GM12878 (cell line): ENCODE measurements at regions not wholly inside any gene's neighbourhood (a gene's known extent, or its start where the extent isn't known, plus 50 kb on each side); places are given as distances from the start of the nearest gene placed in this dataset.

ENCODE experiments used
- ATAC-seq: fragments of 200-7000 bp; cut with Tn5 transposase; 3 replicates; pipeline ENCODE4 v1.9.1; 2020; ENCODE audit warnings: mild to moderate bottlenecking, moderate library complexity
- BruUV-seq: library from RNA; stranded (reverse); fragments of 400-500 nt; replicated peaks from 2 replicates; lab custom pipeline; 2021; lab: Mats Ljungman, UMichigan
- CTCF ChIA-PET: fragments of 300-600 bp; sonication (Branson Sonifier 250); formaldehyde crosslinking; extraction: SDS; loops from one replicate; lab custom pipeline; 2021; ENCODE audit warnings: inconsistent platforms; lab: Yijun Ruan, JAX
- POLR2A ChIA-PET: fragments of 350-600 bp; formaldehyde crosslinking; extraction: SDS; loops from one replicate; lab custom pipeline; 2021; ENCODE audit warnings: inconsistent platforms; lab: Charles Lee
- RAD21 ChIA-PET: fragments of 300-600 bp; sonication (Branson Sonifier 250); formaldehyde crosslinking; loops from one replicate; lab custom pipeline; 2023; ENCODE audit warnings: antibody characterized with exemption; ENCODE audit not compliant: unreplicated experiment; lab: Charles Lee
- SMC1A ChIA-PET: fragments of 300-600 bp; sonication (Branson Sonifier 250); formaldehyde crosslinking; loops from one replicate; lab custom pipeline; 2023; ENCODE audit not compliant: unreplicated experiment, uncharacterized antibody; lab: Charles Lee
- DNase-seq: peaks from one replicate; pipeline ENCODE4 v3.0.0-alpha.2; 2011; ENCODE audit warnings: low read depth, low spot score
- FAIRE-seq: peaks from 3 replicates; lab custom pipeline; 2011; peaks lifted over from hg19 to GRCh38; lab: Jason Lieb, UNC
- H2AFZ ChIP-seq: 2 replicates; pipeline ENCODE4 v1.6.0; 2011; ENCODE audit warnings: low read depth, low read length, control low read depth; ENCODE audit not compliant: control insufficient read depth
- H3K27ac ChIP-seq: 2 replicates; pipeline ENCODE4 v1.5.1; 2011; ENCODE audit warnings: control low read depth; ENCODE audit not compliant: control insufficient read depth, insufficient read depth
- H3K27me3 ChIP-seq, 2 experiments: replicated peaks in 1 of 2; 2 replicates each; pipeline versions ENCODE4 v1.6.0 to v1.6.1; 2011; ENCODE audit warnings: low read length in 1 of 2; ENCODE audit not compliant: control insufficient read depth in 2 of 2, insufficient read depth in 2 of 2
- H3K36me3 ChIP-seq, 2 experiments: 2 replicates each; pipeline ENCODE4 v1.5.1; 2011; ENCODE audit warnings: low read length in 1 of 2; ENCODE audit not compliant: control insufficient read depth in 2 of 2, insufficient read depth in 2 of 2
- H3K4me1 ChIP-seq: 2 replicates; pipeline ENCODE4 v1.6.1; 2011; ENCODE audit warnings: mild to moderate bottlenecking, low read length, moderate library complexity, mixed read lengths; ENCODE audit not compliant: control insufficient read depth, insufficient read depth
- H3K4me2 ChIP-seq: 2 replicates; pipeline ENCODE4 v1.6.0; 2011; ENCODE audit warnings: control low read depth; ENCODE audit not compliant: control insufficient read depth, insufficient read depth
- H3K4me3 ChIP-seq: fragments of 200-600 bp; sonication (generic); 2 replicates; pipeline ENCODE4 v1.5.1; 2016
- H3K79me2 ChIP-seq: 2 replicates; pipeline ENCODE4 v1.6.0; 2011; ENCODE audit warnings: low read length; ENCODE audit not compliant: control insufficient read depth, insufficient read depth
- H3K9ac ChIP-seq: 2 replicates; pipeline ENCODE4 v1.8.0; 2011; ENCODE audit warnings: low read length, control low read depth, mixed read lengths; ENCODE audit not compliant: control insufficient read depth, insufficient read depth
- H3K9me3 ChIP-seq: replicated peaks from 3 replicates; pipeline ENCODE4 v1.5.1; 2011; ENCODE audit warnings: mild to moderate bottlenecking, low read length; ENCODE audit not compliant: control insufficient read depth, insufficient read depth
- H4K20me1 ChIP-seq: 2 replicates; pipeline ENCODE4 v1.6.0; 2011; ENCODE audit not compliant: control insufficient read depth, insufficient read depth
- CBX3 ChIP-seq: fragments of 200-600 bp; sonication (generic); IDR thresholded peaks from 2 replicates; pipeline ENCODE4 v1.6.1; 2016; ENCODE audit warnings: low read depth, borderline replicate concordance
- HDAC2 ChIP-seq: fragments of 200-600 bp; sonication (generic); IDR thresholded peaks from 2 replicates; pipeline ENCODE4 v1.6.1; 2017
- JUND ChIP-seq: IDR thresholded peaks from 2 replicates; pipeline ENCODE4 v1.6.1; 2012; ENCODE audit warnings: low read depth, mild to moderate bottlenecking, low read length, improper control_type of control experiment, moderate library complexity
- KLF5 ChIP-seq: fragments of 450-650 bp; IDR thresholded peaks from 2 replicates; pipeline ENCODE4 v1.6.1; 2014; ENCODE audit warnings: mild to moderate bottlenecking; ENCODE audit not compliant: partially characterized antibody
- NFIC ChIP-seq: IDR thresholded peaks from 2 replicates; pipeline ENCODE4 v1.6.1; 2012; ENCODE audit warnings: low read depth, mild to moderate bottlenecking, inconsistent platforms, low read length, moderate library complexity
- PAX5 ChIP-seq: IDR thresholded peaks from 2 replicates; pipeline ENCODE4 v1.6.1; 2011; ENCODE audit warnings: low read depth, low read length, borderline replicate concordance
- RBBP5 ChIP-seq: fragments of 200-600 bp; sonication (generic); conservative IDR thresholded peaks from 2 replicates; pipeline ENCODE4 v1.6.1; 2016
- ZSCAN29 ChIP-seq: fragments of 450-650 bp; IDR thresholded peaks from 2 replicates; pipeline ENCODE4 v1.6.1; 2017; ENCODE audit warnings: mild to moderate bottlenecking, moderate library complexity
- WGBS: methylation state at CpG from one replicate; pipeline ENCODE4 v1.1.6; 2016; ENCODE audit warnings: low lambda C conversion rate; ENCODE audit not compliant: insufficient replicate concordance, insufficient coverage; ENCODE audit errors: missing lambda C conversion rate; 5-methylcytosine and 5-hydroxymethylcytosine counted together
- in situ Hi-C: fragments of 300-500 bp; cut with MboI; formaldehyde crosslinking; loops from 9 replicates; pipeline ENCODE4 v1.14.3; 2018; ENCODE audit warnings: mixed read lengths
- intact Hi-C: fragments of 100-400 bp; cut with micrococcal nuclease; formaldehyde crosslinking; loops from one replicate; pipeline ENCODE4 v1.14.2; 2022; ENCODE audit not compliant: unreplicated experiment
- TF ChIP-seq, protein P1 (sequence below): fragments of 450-650 bp; IDR thresholded peaks from 2 replicates; pipeline ENCODE4 v1.6.1; 2017; ENCODE audit warnings: mild to moderate bottlenecking
- TF ChIP-seq, protein P2 (sequence below): IDR thresholded peaks from 2 replicates; pipeline ENCODE4 v1.6.1; 2011; ENCODE audit warnings: low read depth, mild to moderate bottlenecking, low read length, moderate library complexity, borderline replicate concordance; ENCODE audit errors: extremely low read depth
- TF ChIP-seq, protein P3 (sequence below): fragments of 450-650 bp; IDR thresholded peaks from 2 replicates; pipeline ENCODE4 v1.6.1; 2017; ENCODE audit warnings: mild to moderate bottlenecking, low read depth, inconsistent platforms; ENCODE audit not compliant: poor library complexity, severe bottlenecking
- TF ChIP-seq, protein P4 (sequence below): IDR thresholded peaks from 2 replicates; pipeline ENCODE4 v1.6.1; 2012; ENCODE audit warnings: improper control_type of control experiment, low read depth, low read length; ENCODE audit not compliant: insufficient replicate concordance

DNA sequence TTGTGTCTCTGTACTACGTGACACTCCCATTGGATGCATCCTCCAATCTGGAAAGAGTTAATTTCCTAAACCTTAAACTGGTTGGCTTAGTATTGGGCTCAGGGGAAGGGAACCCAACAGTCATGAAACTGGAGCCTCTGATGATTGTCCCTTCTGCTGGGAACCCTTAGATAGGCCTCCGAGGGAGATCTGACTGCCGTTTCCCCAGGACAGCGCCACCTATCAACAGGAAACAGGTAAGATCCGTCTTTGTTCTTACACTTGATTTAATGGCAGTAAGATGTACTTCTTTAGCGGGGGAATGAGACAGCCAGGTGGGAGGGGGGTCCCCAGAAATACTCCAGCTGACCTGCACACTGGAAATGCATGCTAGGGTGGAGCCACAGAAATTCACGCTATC lies 1749.6 kb downstream of the SI start:
- H4K20me1 ChIP-seq = no peaks in the 10 kb centered on the region
- H3K79me2 ChIP-seq = no peaks in the 10 kb centered on the region
- ATAC-seq (peak; percentile 34; the same call in 2 of the 3 replicates), DNase-seq (no peak), FAIRE-seq (no peak)
- no TSS peak for BruUV-seq
- ChIA-PET CTCF (no interaction called here), POLR2A (no interaction called here), SMC1A (no interaction called here), RAD21 (no interaction called here)
- intact Hi-C loops (no loop called here), in situ Hi-C loops (no loop called here)
- no peak overlapping the region for H2AFZ ChIP-seq
- no peak overlapping the region for H3K9ac ChIP-seq
- WGBS = 26% methylated on average over 6 of the region's 7 CpGs
- H3K27me3 ChIP-seq = no peaks in the 10 kb centered on the region
- no peak overlapping the region for H3K27ac ChIP-seq
- H3K9me3 ChIP-seq = no peaks in the 10 kb centered on the region
- no peaks in the 10 kb centered on the region for H3K4me1 ChIP-seq
- H3K4me3 ChIP-seq = no peak overlapping the region
- no peaks in the 10 kb centered on the region for H3K36me3 ChIP-seq
- TF ChIP-seq, protein P1, sequence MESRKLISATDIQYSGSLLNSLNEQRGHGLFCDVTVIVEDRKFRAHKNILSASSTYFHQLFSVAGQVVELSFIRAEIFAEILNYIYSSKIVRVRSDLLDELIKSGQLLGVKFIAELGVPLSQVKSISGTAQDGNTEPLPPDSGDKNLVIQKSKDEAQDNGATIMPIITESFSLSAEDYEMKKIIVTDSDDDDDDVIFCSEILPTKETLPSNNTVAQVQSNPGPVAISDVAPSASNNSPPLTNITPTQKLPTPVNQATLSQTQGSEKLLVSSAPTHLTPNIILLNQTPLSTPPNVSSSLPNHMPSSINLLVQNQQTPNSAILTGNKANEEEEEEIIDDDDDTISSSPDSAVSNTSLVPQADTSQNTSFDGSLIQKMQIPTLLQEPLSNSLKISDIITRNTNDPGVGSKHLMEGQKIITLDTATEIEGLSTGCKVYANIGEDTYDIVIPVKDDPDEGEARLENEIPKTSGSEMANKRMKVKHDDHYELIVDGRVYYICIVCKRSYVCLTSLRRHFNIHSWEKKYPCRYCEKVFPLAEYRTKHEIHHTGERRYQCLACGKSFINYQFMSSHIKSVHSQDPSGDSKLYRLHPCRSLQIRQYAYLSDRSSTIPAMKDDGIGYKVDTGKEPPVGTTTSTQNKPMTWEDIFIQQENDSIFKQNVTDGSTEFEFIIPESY = no peak
- TF ChIP-seq NFIC = no peak
- TF ChIP-seq, protein P2, sequence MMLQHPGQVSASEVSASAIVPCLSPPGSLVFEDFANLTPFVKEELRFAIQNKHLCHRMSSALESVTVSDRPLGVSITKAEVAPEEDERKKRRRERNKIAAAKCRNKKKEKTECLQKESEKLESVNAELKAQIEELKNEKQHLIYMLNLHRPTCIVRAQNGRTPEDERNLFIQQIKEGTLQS = no peak
- TF ChIP-seq CBX3 = no peak
- TF ChIP-seq KLF5 = no peak
- TF ChIP-seq PAX5 = no peak
- TF ChIP-seq HDAC2 = no peak
- TF ChIP-seq, protein P3, sequence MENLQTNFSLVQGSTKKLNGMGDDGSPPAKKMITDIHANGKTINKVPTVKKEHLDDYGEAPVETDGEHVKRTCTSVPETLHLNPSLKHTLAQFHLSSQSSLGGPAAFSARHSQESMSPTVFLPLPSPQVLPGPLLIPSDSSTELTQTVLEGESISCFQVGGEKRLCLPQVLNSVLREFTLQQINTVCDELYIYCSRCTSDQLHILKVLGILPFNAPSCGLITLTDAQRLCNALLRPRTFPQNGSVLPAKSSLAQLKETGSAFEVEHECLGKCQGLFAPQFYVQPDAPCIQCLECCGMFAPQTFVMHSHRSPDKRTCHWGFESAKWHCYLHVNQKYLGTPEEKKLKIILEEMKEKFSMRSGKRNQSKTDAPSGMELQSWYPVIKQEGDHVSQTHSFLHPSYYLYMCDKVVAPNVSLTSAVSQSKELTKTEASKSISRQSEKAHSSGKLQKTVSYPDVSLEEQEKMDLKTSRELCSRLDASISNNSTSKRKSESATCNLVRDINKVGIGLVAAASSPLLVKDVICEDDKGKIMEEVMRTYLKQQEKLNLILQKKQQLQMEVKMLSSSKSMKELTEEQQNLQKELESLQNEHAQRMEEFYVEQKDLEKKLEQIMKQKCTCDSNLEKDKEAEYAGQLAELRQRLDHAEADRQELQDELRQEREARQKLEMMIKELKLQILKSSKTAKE = no peak
- TF ChIP-seq, protein P4, sequence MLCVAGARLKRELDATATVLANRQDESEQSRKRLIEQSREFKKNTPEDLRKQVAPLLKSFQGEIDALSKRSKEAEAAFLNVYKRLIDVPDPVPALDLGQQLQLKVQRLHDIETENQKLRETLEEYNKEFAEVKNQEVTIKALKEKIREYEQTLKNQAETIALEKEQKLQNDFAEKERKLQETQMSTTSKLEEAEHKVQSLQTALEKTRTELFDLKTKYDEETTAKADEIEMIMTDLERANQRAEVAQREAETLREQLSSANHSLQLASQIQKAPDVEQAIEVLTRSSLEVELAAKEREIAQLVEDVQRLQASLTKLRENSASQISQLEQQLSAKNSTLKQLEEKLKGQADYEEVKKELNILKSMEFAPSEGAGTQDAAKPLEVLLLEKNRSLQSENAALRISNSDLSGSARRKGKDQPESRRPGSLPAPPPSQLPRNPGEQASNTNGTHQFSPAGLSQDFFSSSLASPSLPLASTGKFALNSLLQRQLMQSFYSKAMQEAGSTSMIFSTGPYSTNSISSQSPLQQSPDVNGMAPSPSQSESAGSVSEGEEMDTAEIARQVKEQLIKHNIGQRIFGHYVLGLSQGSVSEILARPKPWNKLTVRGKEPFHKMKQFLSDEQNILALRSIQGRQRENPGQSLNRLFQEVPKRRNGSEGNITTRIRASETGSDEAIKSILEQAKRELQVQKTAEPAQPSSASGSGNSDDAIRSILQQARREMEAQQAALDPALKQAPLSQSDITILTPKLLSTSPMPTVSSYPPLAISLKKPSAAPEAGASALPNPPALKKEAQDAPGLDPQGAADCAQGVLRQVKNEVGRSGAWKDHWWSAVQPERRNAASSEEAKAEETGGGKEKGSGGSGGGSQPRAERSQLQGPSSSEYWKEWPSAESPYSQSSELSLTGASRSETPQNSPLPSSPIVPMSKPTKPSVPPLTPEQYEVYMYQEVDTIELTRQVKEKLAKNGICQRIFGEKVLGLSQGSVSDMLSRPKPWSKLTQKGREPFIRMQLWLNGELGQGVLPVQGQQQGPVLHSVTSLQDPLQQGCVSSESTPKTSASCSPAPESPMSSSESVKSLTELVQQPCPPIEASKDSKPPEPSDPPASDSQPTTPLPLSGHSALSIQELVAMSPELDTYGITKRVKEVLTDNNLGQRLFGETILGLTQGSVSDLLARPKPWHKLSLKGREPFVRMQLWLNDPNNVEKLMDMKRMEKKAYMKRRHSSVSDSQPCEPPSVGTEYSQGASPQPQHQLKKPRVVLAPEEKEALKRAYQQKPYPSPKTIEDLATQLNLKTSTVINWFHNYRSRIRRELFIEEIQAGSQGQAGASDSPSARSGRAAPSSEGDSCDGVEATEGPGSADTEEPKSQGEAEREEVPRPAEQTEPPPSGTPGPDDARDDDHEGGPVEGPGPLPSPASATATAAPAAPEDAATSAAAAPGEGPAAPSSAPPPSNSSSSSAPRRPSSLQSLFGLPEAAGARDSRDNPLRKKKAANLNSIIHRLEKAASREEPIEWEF = no peak
- TF ChIP-seq ZSCAN29 = no peak
- TF ChIP-seq RBBP5 = no peak
- TF ChIP-seq JUND = no peak
- no peak overlapping the region for H3K4me2 ChIP-seq
